HepG2 (cell line): ENCODE measurements at regions not wholly inside any gene's neighbourhood (a gene's known extent, or its start where the extent isn't known, plus 50 kb on each side); places are given as distances from the start of the nearest gene placed in this dataset.

ENCODE experiments used
- EED ChIP-seq: sonication (generic); formaldehyde crosslinking; IDR thresholded peaks from 2 replicates; pipeline ENCODE4 v1.5.0; 2020; ENCODE audit warnings: mild to moderate bottlenecking, missing genetic modification reagents
- MZF1 ChIP-seq: sonication (generic); formaldehyde crosslinking; IDR thresholded peaks from 2 replicates; pipeline ENCODE4 v1.8.1; 2023; ENCODE audit warnings: mild to moderate bottlenecking, missing genetic modification reagents, borderline replicate concordance
- TF ChIP-seq, protein P1 (sequence below): IDR thresholded peaks from 2 replicates; pipeline ENCODE4 v1.6.1; 2012; ENCODE audit warnings: low read depth, low read length, improper control_type of control experiment
- TF ChIP-seq, protein P2 (sequence below): sonication (generic); formaldehyde crosslinking; IDR thresholded peaks from 2 replicates; pipeline ENCODE4 v1.4.0; 2020; ENCODE audit warnings: missing genetic modification reagents
- TF ChIP-seq, protein P3 (sequence below): IDR thresholded peaks from 2 replicates; pipeline ENCODE4 v1.6.1; 2016; ENCODE audit warnings: low read depth, missing genetic modification reagents, missing compliant biosample characterization
- TF ChIP-seq, protein P4 (sequence below): sonication (generic); formaldehyde crosslinking; IDR thresholded peaks from 2 replicates; pipeline ENCODE4 v1.5.0; 2020; ENCODE audit warnings: missing genetic modification reagents

DNA sequence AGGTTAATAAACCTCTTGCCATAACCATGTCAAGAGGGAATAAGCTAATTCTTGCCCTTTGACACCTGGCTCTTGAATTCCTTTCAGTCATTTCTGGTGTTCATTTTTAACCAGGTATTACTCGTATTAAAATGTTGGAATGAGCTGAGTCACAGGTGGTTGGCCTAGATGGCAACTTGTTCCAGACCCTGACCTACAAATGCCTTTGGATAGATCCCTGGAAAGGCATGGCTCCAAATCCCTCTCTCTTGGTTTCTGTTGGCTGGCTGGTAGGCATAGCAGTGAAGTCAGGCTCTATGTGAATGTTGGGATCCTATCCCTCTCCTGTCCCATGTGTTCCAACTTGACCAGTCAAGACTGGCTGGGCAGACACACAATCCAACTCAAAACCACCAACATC is 277.1 kb upstream of the PROK2 start (continued):
- TF ChIP-seq, protein P1, sequence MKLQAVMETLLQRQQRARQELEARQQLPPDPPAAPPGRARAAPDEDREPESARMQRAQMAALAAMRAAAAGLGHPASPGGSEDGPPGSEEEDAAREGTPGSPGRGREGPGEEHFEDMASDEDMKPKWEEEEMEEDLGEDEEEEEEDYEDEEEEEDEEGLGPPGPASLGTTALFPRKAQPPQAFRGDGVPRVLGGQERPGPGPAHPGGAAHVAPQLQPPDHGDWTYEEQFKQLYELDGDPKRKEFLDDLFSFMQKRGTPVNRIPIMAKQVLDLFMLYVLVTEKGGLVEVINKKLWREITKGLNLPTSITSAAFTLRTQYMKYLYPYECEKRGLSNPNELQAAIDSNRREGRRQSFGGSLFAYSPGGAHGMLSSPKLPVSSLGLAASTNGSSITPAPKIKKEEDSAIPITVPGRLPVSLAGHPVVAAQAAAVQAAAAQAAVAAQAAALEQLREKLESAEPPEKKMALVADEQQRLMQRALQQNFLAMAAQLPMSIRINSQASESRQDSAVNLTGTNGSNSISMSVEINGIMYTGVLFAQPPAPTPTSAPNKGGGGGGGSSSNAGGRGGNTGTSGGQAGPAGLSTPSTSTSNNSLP, result no peak
- TF ChIP-seq, protein P2, sequence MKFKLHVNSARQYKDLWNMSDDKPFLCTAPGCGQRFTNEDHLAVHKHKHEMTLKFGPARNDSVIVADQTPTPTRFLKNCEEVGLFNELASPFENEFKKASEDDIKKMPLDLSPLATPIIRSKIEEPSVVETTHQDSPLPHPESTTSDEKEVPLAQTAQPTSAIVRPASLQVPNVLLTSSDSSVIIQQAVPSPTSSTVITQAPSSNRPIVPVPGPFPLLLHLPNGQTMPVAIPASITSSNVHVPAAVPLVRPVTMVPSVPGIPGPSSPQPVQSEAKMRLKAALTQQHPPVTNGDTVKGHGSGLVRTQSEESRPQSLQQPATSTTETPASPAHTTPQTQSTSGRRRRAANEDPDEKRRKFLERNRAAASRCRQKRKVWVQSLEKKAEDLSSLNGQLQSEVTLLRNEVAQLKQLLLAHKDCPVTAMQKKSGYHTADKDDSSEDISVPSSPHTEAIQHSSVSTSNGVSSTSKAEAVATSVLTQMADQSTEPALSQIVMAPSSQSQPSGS, result no peak
- TF ChIP-seq EED (CRISPR knock-in tag), result no peak
- TF ChIP-seq MZF1, result no peak
- TF ChIP-seq, protein P3, sequence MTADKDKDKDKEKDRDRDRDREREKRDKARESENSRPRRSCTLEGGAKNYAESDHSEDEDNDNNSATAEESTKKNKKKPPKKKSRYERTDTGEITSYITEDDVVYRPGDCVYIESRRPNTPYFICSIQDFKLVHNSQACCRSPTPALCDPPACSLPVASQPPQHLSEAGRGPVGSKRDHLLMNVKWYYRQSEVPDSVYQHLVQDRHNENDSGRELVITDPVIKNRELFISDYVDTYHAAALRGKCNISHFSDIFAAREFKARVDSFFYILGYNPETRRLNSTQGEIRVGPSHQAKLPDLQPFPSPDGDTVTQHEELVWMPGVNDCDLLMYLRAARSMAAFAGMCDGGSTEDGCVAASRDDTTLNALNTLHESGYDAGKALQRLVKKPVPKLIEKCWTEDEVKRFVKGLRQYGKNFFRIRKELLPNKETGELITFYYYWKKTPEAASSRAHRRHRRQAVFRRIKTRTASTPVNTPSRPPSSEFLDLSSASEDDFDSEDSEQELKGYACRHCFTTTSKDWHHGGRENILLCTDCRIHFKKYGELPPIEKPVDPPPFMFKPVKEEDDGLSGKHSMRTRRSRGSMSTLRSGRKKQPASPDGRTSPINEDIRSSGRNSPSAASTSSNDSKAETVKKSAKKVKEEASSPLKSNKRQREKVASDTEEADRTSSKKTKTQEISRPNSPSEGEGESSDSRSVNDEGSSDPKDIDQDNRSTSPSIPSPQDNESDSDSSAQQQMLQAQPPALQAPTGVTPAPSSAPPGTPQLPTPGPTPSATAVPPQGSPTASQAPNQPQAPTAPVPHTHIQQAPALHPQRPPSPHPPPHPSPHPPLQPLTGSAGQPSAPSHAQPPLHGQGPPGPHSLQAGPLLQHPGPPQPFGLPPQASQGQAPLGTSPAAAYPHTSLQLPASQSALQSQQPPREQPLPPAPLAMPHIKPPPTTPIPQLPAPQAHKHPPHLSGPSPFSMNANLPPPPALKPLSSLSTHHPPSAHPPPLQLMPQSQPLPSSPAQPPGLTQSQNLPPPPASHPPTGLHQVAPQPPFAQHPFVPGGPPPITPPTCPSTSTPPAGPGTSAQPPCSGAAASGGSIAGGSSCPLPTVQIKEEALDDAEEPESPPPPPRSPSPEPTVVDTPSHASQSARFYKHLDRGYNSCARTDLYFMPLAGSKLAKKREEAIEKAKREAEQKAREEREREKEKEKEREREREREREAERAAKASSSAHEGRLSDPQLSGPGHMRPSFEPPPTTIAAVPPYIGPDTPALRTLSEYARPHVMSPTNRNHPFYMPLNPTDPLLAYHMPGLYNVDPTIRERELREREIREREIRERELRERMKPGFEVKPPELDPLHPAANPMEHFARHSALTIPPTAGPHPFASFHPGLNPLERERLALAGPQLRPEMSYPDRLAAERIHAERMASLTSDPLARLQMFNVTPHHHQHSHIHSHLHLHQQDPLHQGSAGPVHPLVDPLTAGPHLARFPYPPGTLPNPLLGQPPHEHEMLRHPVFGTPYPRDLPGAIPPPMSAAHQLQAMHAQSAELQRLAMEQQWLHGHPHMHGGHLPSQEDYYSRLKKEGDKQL (CRISPR knock-in tag), result no peak
- TF ChIP-seq, protein P4, sequence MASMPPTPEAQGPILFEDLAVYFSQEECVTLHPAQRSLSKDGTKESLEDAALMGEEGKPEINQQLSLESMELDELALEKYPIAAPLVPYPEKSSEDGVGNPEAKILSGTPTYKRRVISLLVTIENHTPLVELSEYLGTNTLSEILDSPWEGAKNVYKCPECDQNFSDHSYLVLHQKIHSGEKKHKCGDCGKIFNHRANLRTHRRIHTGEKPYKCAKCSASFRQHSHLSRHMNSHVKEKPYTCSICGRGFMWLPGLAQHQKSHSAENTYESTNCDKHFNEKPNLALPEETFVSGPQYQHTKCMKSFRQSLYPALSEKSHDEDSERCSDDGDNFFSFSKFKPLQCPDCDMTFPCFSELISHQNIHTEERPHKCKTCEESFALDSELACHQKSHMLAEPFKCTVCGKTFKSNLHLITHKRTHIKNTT (CRISPR knock-in tag), result no peak
